ENCODE measurements at regions not wholly inside any gene's neighbourhood (a gene's known extent, or its start where the extent isn't known, plus 50 kb on each side); places are given as distances from the start of the nearest gene placed in this dataset.
"Not testable (repeated sequence)": the region's sequence is repeated elsewhere in the genome, so short reads cannot be mapped to it uniquely, and the experiment has no call there.

GRCh38 chr3:134106580-134106979 is 76.9 kb upstream of the SLCO2A1 start:
- no peak for DNase-seq (ENCODE audit: low spot score)

GRCh38 chr3:134105876-134106556 is 76.3 kb upstream of the SLCO2A1 start:
- intact Hi-C loops (cut with DNase I): no loop called here
- DNase-seq (ENCODE audit: low spot score): no peak

More at GRCh38 chr3:134106580-134106979, 76.9 kb upstream of the SLCO2A1 start:
- intact Hi-C loops (cut with DNase I): no loop called here

- intact Hi-C loops (cut with DNase I): no loop called here
- no peak for DNase-seq (ENCODE audit: low spot score)
Measured at GRCh38 chr3:134104031-134104430, 74.3 kb upstream of the SLCO2A1 start.

- no peak for DNase-seq (ENCODE audit: low spot score)
- intact Hi-C loops (cut with DNase I): no loop called here
Measured at GRCh38 chr3:134103470-134103869, 73.7 kb upstream of the SLCO2A1 start.

GRCh38 chr3:134102976-134103375 is 73.3 kb upstream of the SLCO2A1 start:
- no peak for DNase-seq (ENCODE audit: low spot score)
- intact Hi-C loops (cut with DNase I): no loop called here

- intact Hi-C loops (cut with DNase I): not testable (repeated sequence)
Measured at GRCh38 chr3:134096214-134096613, 66.5 kb upstream of the SLCO2A1 start.

GRCh38 chr3:134095005-134095404 is 65.3 kb upstream of the SLCO2A1 start:
- intact Hi-C loops (cut with DNase I): no loop called here

More at GRCh38 chr3:134096214-134096613, 66.5 kb upstream of the SLCO2A1 start:
- DNase-seq (ENCODE audit: low spot score): not testable (repeated sequence)

GRCh38 chr3:134094491-134094890 is 64.8 kb upstream of the SLCO2A1 start:
- intact Hi-C loops (cut with DNase I): no loop called here

More at GRCh38 chr3:134095005-134095404, 65.3 kb upstream of the SLCO2A1 start:
- no peak for DNase-seq (ENCODE audit: low spot score)

GRCh38 chr3:134093956-134094355 is 64.2 kb upstream of the SLCO2A1 start:
- DNase-seq (ENCODE audit: low spot score): no peak
- intact Hi-C loops (cut with DNase I): no loop called here

More at GRCh38 chr3:134094491-134094890, 64.8 kb upstream of the SLCO2A1 start:
- no peak for DNase-seq (ENCODE audit: low spot score)

- no peak for DNase-seq (ENCODE audit: low spot score)
- intact Hi-C loops (cut with DNase I): no loop called here
Measured at GRCh38 chr3:134092208-134092701, 62.5 kb upstream of the SLCO2A1 start.

GRCh38 chr3:134090031-134090430 is 60.3 kb upstream of the SLCO2A1 start:
- DNase-seq (ENCODE audit: low spot score): no peak
- intact Hi-C loops (cut with DNase I): no loop called here

GRCh38 chr3:134087060-134087974 is 57.6 kb upstream of the SLCO2A1 start:
- DNase-seq (ENCODE audit: low spot score): no peak
- intact Hi-C loops (cut with DNase I): no loop called here

GRCh38 chr3:134086616-134087015 is 56.9 kb upstream of the SLCO2A1 start:
- intact Hi-C loops (cut with DNase I): no loop called here
- DNase-seq (ENCODE audit: low spot score): no peak

- DNase-seq (ENCODE audit: low spot score): no peak
- intact Hi-C loops (cut with DNase I): no loop called here
Measured at GRCh38 chr3:134085034-134085775, 55.5 kb upstream of the SLCO2A1 start.

- intact Hi-C loops (cut with DNase I): no loop called here
- no peak for DNase-seq (ENCODE audit: low spot score)
Measured at GRCh38 chr3:134084242-134084950, 54.7 kb upstream of the SLCO2A1 start.

- DNase-seq (ENCODE audit: low spot score): no peak
- intact Hi-C loops (cut with DNase I): no loop called here
Measured at GRCh38 chr3:134083626-134084241, 54.0 kb upstream of the SLCO2A1 start.

- no peak for DNase-seq (ENCODE audit: low spot score)
- intact Hi-C loops (cut with DNase I): no loop called here
Measured at GRCh38 chr3:134083008-134083407, 53.3 kb upstream of the SLCO2A1 start.

GRCh38 chr3:134082582-134082981 is 52.9 kb upstream of the SLCO2A1 start:
- DNase-seq (ENCODE audit: low spot score): no peak

GRCh38 chr3:134081211-134081610 is 51.5 kb upstream of the SLCO2A1 start:
- DNase-seq (ENCODE audit: low spot score): peak; percentile 29
- intact Hi-C loops (cut with DNase I): no loop called here

More at GRCh38 chr3:134082582-134082981, 52.9 kb upstream of the SLCO2A1 start:
- intact Hi-C loops (cut with DNase I): no loop called here
